Testis (tissue), 2 donors: ENCODE measurements at regions not wholly inside any gene's neighbourhood (a gene's known extent, or its start where the extent isn't known, plus 50 kb on each side); places are given as distances from the start of the nearest gene placed in this dataset.

ENCODE experiments used
- DNase-seq: peaks from one replicate; pipeline ENCODE4 v3.0.0-alpha.2; 2019
- H3K27ac ChIP-seq, 2 donors: fragments of 200-600 bp; sonication (generic); one replicate each; pipeline ENCODE4 v1.5.1; 2019
- H3K27me3 ChIP-seq: fragments of 200-600 bp; sonication (generic); one replicate; pipeline ENCODE4 v1.5.1; 2019
- H3K36me3 ChIP-seq: fragments of 200-600 bp; sonication (generic); one replicate; pipeline ENCODE4 v1.5.1; 2017; ENCODE audit warnings: low read depth; ENCODE audit errors: missing control alignments
- H3K4me1 ChIP-seq: fragments of 200-600 bp; sonication (generic); one replicate; pipeline ENCODE4 v1.5.1; 2019
- H3K4me3 ChIP-seq, 2 donors: fragments of 200-600 bp; sonication (generic); one replicate each; pipeline ENCODE4 v1.5.1; 2017 to 2019
- H3K9me3 ChIP-seq: fragments of 200-600 bp; sonication (generic); one replicate; pipeline ENCODE4 v1.5.1; 2017
- POLR2A ChIP-seq: fragments of 450-650 bp; IDR thresholded peaks from one replicate; pipeline ENCODE4 v1.6.1; 2017; ENCODE audit warnings: antibody characterized with exemption, mild to moderate bottlenecking, moderate library complexity
- WGBS, 2 donors: methylation state at CpG; one replicate each; pipeline ENCODE4 v1.1.5; 2018; 5-methylcytosine and 5-hydroxymethylcytosine counted together
- intact Hi-C: fragments of 100-400 bp; cut with DNase I; formaldehyde crosslinking; loops from one replicate; pipeline ENCODE4 v1.15.1; 2023; ENCODE audit warnings: low total_unique reads
- TF ChIP-seq, protein P1 (sequence below), 3 experiments: fragments of 450-650 bp in 2 of 3; fragments of 200-600 bp in 1 of 3; sonication (generic) in 1 of 3; IDR thresholded peaks; one replicate each; pipeline ENCODE4 v1.5.1; 2016 to 2019; ENCODE audit warnings: antibody characterized with exemption in 3 of 3, mild to moderate bottlenecking in 2 of 3, moderate library complexity in 1 of 3

DNA sequence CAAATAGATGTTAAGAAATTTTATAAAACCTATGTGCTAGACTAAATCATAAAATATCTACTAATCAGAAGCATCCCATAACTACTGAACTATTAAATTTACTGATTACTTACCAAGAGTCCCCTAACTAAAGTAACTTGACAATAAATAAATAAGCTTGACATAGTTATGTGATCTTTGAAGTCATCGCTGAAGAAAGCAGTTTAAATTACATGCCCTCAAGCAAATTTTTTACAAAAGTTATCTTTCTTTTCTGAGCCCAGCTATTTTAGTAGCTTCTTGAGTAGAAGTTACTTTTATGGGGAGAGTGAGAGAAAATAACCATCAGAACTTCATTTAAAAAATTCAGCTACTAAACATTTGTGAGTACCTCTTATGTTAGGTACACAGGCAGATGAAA lies 150.9 kb upstream of the FAM241A start:
- H3K9me3 ChIP-seq = no peaks in the 10 kb centered on the region
- H3K4me1 ChIP-seq = no peaks in the 10 kb centered on the region
- H3K4me3 ChIP-seq = no peak overlapping the region
- no peak overlapping the region for H3K27ac ChIP-seq
- no peaks in the 10 kb centered on the region for H3K36me3 ChIP-seq
- intact Hi-C loops = no loop called here
- 44 to 54% methylated on average over 1 of the region's 1 CpG for WGBS, 2 donors
- no peaks in the 10 kb centered on the region for H3K27me3 ChIP-seq
- TF ChIP-seq, protein P1, sequence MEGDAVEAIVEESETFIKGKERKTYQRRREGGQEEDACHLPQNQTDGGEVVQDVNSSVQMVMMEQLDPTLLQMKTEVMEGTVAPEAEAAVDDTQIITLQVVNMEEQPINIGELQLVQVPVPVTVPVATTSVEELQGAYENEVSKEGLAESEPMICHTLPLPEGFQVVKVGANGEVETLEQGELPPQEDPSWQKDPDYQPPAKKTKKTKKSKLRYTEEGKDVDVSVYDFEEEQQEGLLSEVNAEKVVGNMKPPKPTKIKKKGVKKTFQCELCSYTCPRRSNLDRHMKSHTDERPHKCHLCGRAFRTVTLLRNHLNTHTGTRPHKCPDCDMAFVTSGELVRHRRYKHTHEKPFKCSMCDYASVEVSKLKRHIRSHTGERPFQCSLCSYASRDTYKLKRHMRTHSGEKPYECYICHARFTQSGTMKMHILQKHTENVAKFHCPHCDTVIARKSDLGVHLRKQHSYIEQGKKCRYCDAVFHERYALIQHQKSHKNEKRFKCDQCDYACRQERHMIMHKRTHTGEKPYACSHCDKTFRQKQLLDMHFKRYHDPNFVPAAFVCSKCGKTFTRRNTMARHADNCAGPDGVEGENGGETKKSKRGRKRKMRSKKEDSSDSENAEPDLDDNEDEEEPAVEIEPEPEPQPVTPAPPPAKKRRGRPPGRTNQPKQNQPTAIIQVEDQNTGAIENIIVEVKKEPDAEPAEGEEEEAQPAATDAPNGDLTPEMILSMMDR (IDR thresholded peaks at IDR 0.05) = no peak
- TF ChIP-seq POLR2A = no peak
- no peak for DNase-seq

DNA sequence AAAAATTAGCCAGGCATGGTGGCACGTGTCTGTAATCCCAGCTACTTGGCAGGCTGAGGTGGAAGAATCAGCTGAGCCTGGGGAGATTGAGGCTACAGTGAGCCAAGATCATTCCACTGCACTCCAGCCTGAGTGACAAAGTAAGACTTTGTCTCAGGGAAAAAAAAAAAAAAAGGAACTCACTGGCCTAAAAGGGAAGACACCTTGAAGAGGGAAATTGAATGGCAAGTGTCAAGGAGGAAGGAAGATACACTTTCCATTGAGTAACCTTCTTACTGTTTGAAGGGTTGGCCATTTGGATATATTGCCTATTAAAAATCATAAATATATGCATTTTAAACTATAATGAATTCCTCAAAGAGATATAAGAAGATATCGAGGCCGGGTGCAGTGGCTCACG lies 147.5 kb upstream of the FAM241A start:
- H3K36me3 ChIP-seq = no peaks in the 10 kb centered on the region
- no peaks in the 10 kb centered on the region for H3K4me1 ChIP-seq
- H3K9me3 ChIP-seq = no peaks in the 10 kb centered on the region
- 85 to 92% methylated on average over 4 of the region's 4 CpGs for WGBS, 2 donors
- no peak for TF ChIP-seq POLR2A
- TF ChIP-seq, protein P1 (IDR thresholded peaks at IDR 0.05) = no peak
- no peak overlapping the region for H3K27ac ChIP-seq
- no peak for DNase-seq
- no peaks in the 10 kb centered on the region for H3K27me3 ChIP-seq
- intact Hi-C loops = no loop called here
- H3K4me3 ChIP-seq = no peak overlapping the region

- DNase-seq = no peak
- Histone ChIP-seq H3K27me3 (no peaks in the 10 kb centered on the region), H3K27ac (no peak overlapping the region), H3K4me3 (no peak overlapping the region), H3K36me3 (no peaks in the 10 kb centered on the region), H3K4me1 (no peaks in the 10 kb centered on the region), H3K9me3 (no peaks in the 10 kb centered on the region)
- WGBS, 2 donors = 80 to 88% methylated on average over 3 of the region's 3 CpGs
- intact Hi-C loops = no loop called here
- TF ChIP-seq POLR2A = no peak
- TF ChIP-seq, protein P1 (IDR thresholded peaks at IDR 0.05) = no peak
Observed at GRCh38 chr4:111999801-112000200, 145.5 kb upstream of the FAM241A start.

GRCh38 chr4:112001041-112001440 lies 144.2 kb upstream of the FAM241A start:
- no peak for TF ChIP-seq POLR2A
- TF ChIP-seq, protein P1 (IDR thresholded peaks at IDR 0.05) = no peak
- WGBS, 2 donors = 79 to 92% methylated on average over 1 of the region's 1 CpG
- no peak for DNase-seq
- Histone ChIP-seq H3K27me3 (no peaks in the 10 kb centered on the region), H3K27ac (no peak overlapping the region), H3K4me3 (no peak overlapping the region), H3K4me1 (no peaks in the 10 kb centered on the region), H3K36me3 (no peaks in the 10 kb centered on the region), H3K9me3 (no peaks in the 10 kb centered on the region)
- intact Hi-C loops = no loop called here

GRCh38 chr4:112002248-112002661 lies 143.0 kb upstream of the FAM241A start:
- Histone ChIP-seq H3K4me3 (no peak overlapping the region), H3K9me3 (no peaks in the 10 kb centered on the region), H3K27ac (no peak overlapping the region), H3K4me1 (no peaks in the 10 kb centered on the region), H3K36me3 (no peaks in the 10 kb centered on the region), H3K27me3 (no peaks in the 10 kb centered on the region)
- no peak for TF ChIP-seq POLR2A
- TF ChIP-seq, protein P1 (IDR thresholded peaks at IDR 0.05) = no peak
- 78 to 80% methylated on average over 2 of the region's 2 CpGs for WGBS, 2 donors
- no peak for DNase-seq
- intact Hi-C loops = no loop called here
